Caco-2 (cell line): ENCODE measurements at regions not wholly inside any gene's neighbourhood (a gene's known extent, or its start where the extent isn't known, plus 50 kb on each side); places are given as distances from the start of the nearest gene placed in this dataset.

Experiments used
- BruUV-seq: library from RNA; stranded (reverse); fragments of 400-500 nt; replicated peaks from 2 replicates; lab custom pipeline; 2021; lab: Mats Ljungman, UMichigan
- CTCF ChIA-PET: fragments of 300-600 bp; sonication (Branson Sonifier 250); formaldehyde crosslinking; loops from one replicate; lab custom pipeline; 2022; ENCODE audit warnings: antibody characterized with exemption; lab: Charles Lee
- POLR2A ChIA-PET: fragments of 300-600 bp; sonication (Branson Sonifier 250); formaldehyde crosslinking; loops from one replicate; lab custom pipeline; 2022; ENCODE audit warnings: antibody characterized with exemption; lab: Charles Lee
- DNase-seq, 2 experiments: peaks; one replicate each; pipeline versions ENCODE4 v3.0.0 to v3.0.0-alpha.2; 2020 to 2022
- H3K27me3 ChIP-seq: replicated peaks from 2 replicates; pipeline ENCODE4 v1.6.0; 2011; ENCODE audit warnings: low read length; ENCODE audit not compliant: control insufficient read depth, insufficient read depth
- H3K36me3 ChIP-seq: 2 replicates; pipeline ENCODE4 v1.5.1; 2011; ENCODE audit warnings: low read length; ENCODE audit not compliant: control insufficient read depth, insufficient read depth
- H3K4me1 ChIP-seq: fragments of 250-450 bp; sonication (Bioruptor Pico); 2 replicates; pipeline ENCODE4 v1.5.1; 2020; ENCODE audit warnings: mild to moderate bottlenecking
- H3K4me3 ChIP-seq: 2 replicates; pipeline ENCODE4 v1.5.1; 2011; ENCODE audit warnings: low read depth, mild to moderate bottlenecking, control low read depth, low read length
- H3K9me3 ChIP-seq: fragments of 250-450 bp; sonication (Bioruptor Pico); 2 replicates; pipeline ENCODE4 v1.5.1; 2020; ENCODE audit warnings: mild to moderate bottlenecking, moderate library complexity
- H3K27ac Mint-ChIP-seq: one replicate; pipeline ENCODE4 v1.8.0; 2022; ENCODE audit warnings: mixed read lengths; ENCODE audit not compliant: unreplicated experiment
- H3K27me3 Mint-ChIP-seq: one replicate; pipeline ENCODE4 v1.8.0; 2022; ENCODE audit warnings: mixed read lengths; ENCODE audit not compliant: insufficient read depth, unreplicated experiment
- H3K36me3 Mint-ChIP-seq: one replicate; pipeline ENCODE4 v1.8.0; 2022; ENCODE audit warnings: mild to moderate bottlenecking, mixed read lengths; ENCODE audit not compliant: insufficient read depth, unreplicated experiment
- H3K4me1 Mint-ChIP-seq: one replicate; pipeline ENCODE4 v1.8.0; 2022; ENCODE audit warnings: low read depth, mixed read lengths; ENCODE audit not compliant: unreplicated experiment
- H3K4me3 Mint-ChIP-seq: one replicate; pipeline ENCODE4 v1.8.0; 2022; ENCODE audit warnings: mild to moderate bottlenecking, moderate library complexity, mixed read lengths; ENCODE audit not compliant: unreplicated experiment
- H3K9me3 Mint-ChIP-seq: one replicate; pipeline ENCODE4 v1.8.0; 2022; ENCODE audit warnings: mixed read lengths; ENCODE audit not compliant: unreplicated experiment
- CTCF ChIP-seq, 2 experiments: fragments of 200-600 bp in 1 of 2; IDR thresholded peaks; 1 replicate in 1 of 2; 2 replicates in 1 of 2; pipeline versions ENCODE4 v1.5.1 to v1.8.0; 2011 to 2022; ENCODE audit warnings: antibody characterized with exemption in 1 of 2, control low read depth in 1 of 2, inconsistent platforms in 1 of 2, low read depth in 1 of 2, low read length in 1 of 2, mild to moderate bottlenecking in 1 of 2, moderate library complexity in 1 of 2; ENCODE audit not compliant: insufficient read depth in 1 of 2, severe bottlenecking in 1 of 2, unreplicated experiment in 1 of 2
- intact Hi-C: fragments of 100-400 bp; cut with micrococcal nuclease; formaldehyde crosslinking; loops from one replicate; pipeline ENCODE4 v1.10.0; 2022; ENCODE audit not compliant: unreplicated experiment

GRCh38 chr20:60126975-60127374, 168.8 kb downstream of the CDH26 start:
- CTCF ChIA-PET = interaction anchor here (1.2 kb wide), 1 partner anchor 69 kb away, joined by 4 read pairs; no protein-coding TSS in a partner anchor
- H3K9me3 Mint-ChIP-seq = no peaks in the 10 kb centered on the region
- peak in 1 of 2 experiments; percentile 45 for DNase-seq
- Histone ChIP-seq H3K27me3 (no peaks in the 10 kb centered on the region; the same call in none of the 2 replicates), H3K4me3 (no peak overlapping the region), H3K9me3 (no peaks in the 10 kb centered on the region), H3K36me3 (no peaks in the 10 kb centered on the region), H3K4me1 (no peaks in the 10 kb centered on the region)
- no peaks in the 10 kb centered on the region for H3K36me3 Mint-ChIP-seq
- BruUV-seq = no TSS peak
- intact Hi-C loops = no loop called here
- no peak overlapping the region for H3K4me3 Mint-ChIP-seq
- H3K27me3 Mint-ChIP-seq = peaks cover 41% of the 10 kb centered on the region
- POLR2A ChIA-PET = no interaction called here
- no peaks in the 10 kb centered on the region for H3K4me1 Mint-ChIP-seq
- H3K27ac Mint-ChIP-seq = no peak overlapping the region
- TF ChIP-seq CTCF (IDR thresholded peaks at IDR 0.05; ENCODE audit: insufficient read depth in 1 of 2, low read depth in 1 of 2, low read length in 1 of 2, severe bottlenecking in 1 of 2, unreplicated experiment in 1 of 2) = no peak

- DNase-seq = no peak
- H3K36me3 ChIP-seq = no peaks in the 10 kb centered on the region
- H3K36me3 Mint-ChIP-seq = no peaks in the 10 kb centered on the region
- intact Hi-C loops = no loop called here
- H3K4me1 Mint-ChIP-seq = no peaks in the 10 kb centered on the region
- no peak overlapping the region for H3K4me3 Mint-ChIP-seq
- CTCF ChIA-PET = interaction anchor here (0.7 kb wide), 1 partner anchor 1650 kb away, joined by 3 read pairs; no protein-coding TSS in a partner anchor
- no peak overlapping the region for H3K27ac Mint-ChIP-seq
- H3K9me3 ChIP-seq = no peaks in the 10 kb centered on the region
- peaks cover 31% of the 10 kb centered on the region for H3K27me3 Mint-ChIP-seq
- H3K4me1 ChIP-seq = no peaks in the 10 kb centered on the region
- H3K27me3 ChIP-seq = no peaks in the 10 kb centered on the region
- TF ChIP-seq CTCF (IDR thresholded peaks at IDR 0.05; ENCODE audit: insufficient read depth in 1 of 2, low read depth in 1 of 2, low read length in 1 of 2, severe bottlenecking in 1 of 2, unreplicated experiment in 1 of 2) = no peak
- no peaks in the 10 kb centered on the region for H3K9me3 Mint-ChIP-seq
- POLR2A ChIA-PET = no interaction called here
- H3K4me3 ChIP-seq = no peak overlapping the region
- no TSS peak for BruUV-seq
These were observed 173.2 kb downstream of the CDH26 start for GRCh38 chr20:60131375-60131774.

GRCh38 chr20:60132162-60132826, 174.1 kb downstream of the CDH26 start:
- ChIA-PET CTCF (no interaction called here), POLR2A (no interaction called here)
- Mint-ChIP-seq H3K27me3 (peaks cover 31% of the 10 kb centered on the region), H3K36me3 (no peaks in the 10 kb centered on the region), H3K27ac (no peak overlapping the region), H3K4me1 (no peaks in the 10 kb centered on the region), H3K9me3 (no peaks in the 10 kb centered on the region), H3K4me3 (no peak overlapping the region)
- DNase-seq = no peak
- intact Hi-C loops = no loop called here
- H3K36me3 ChIP-seq = no peaks in the 10 kb centered on the region
- H3K4me3 ChIP-seq = no peak overlapping the region
- no peaks in the 10 kb centered on the region for H3K9me3 ChIP-seq
- no peak for TF ChIP-seq CTCF (IDR thresholded peaks at IDR 0.05; ENCODE audit: insufficient read depth in 1 of 2, low read depth in 1 of 2, low read length in 1 of 2, severe bottlenecking in 1 of 2, unreplicated experiment in 1 of 2)
- H3K27me3 ChIP-seq = no peaks in the 10 kb centered on the region
- BruUV-seq = no TSS peak
- no peaks in the 10 kb centered on the region for H3K4me1 ChIP-seq
